HK-2 (cell line): ENCODE measurements at regions not wholly inside any gene's neighbourhood (a gene's known extent, or its start where the extent isn't known, plus 50 kb on each side); places are given as distances from the start of the nearest gene placed in this dataset.
"Not testable (repeated sequence)": the region's sequence is repeated elsewhere in the genome, so short reads cannot be mapped to it uniquely, and the experiment has no call there.

Experiments used
- DNase-seq: peaks from one replicate; pipeline ENCODE4 v3.0.0-alpha.2; 2018; ENCODE audit not compliant: unreplicated experiment

GRCh38 chr13:18240086-18240485, 941.5 kb downstream of the TUBA3C start:
- DNase-seq = not testable (repeated sequence)

GRCh38 chr13:18238586-18238985, 943.0 kb downstream of the TUBA3C start:
- DNase-seq = peak; percentile 0

GRCh38 chr13:18236528-18236815, 945.2 kb downstream of the TUBA3C start:
- no peak for DNase-seq

GRCh38 chr13:18235756-18236527, 945.7 kb downstream of the TUBA3C start:
- no peak for DNase-seq

- no peak for DNase-seq
These were observed 946.5 kb downstream of the TUBA3C start for GRCh38 chr13:18235172-18235571.

- DNase-seq = not testable (repeated sequence)
These were observed 947.2 kb downstream of the TUBA3C start for GRCh38 chr13:18234451-18234850.

GRCh38 chr13:18233783-18234299, 947.8 kb downstream of the TUBA3C start:
- no peak for DNase-seq

GRCh38 chr13:18232994-18233782, 948.4 kb downstream of the TUBA3C start:
- no peak for DNase-seq

- no peak for DNase-seq
These were observed 949.2 kb downstream of the TUBA3C start for GRCh38 chr13:18232298-18232993.

- not testable (repeated sequence) for DNase-seq
These were observed 957.2 kb downstream of the TUBA3C start for GRCh38 chr13:18224411-18224810.

GRCh38 chr13:18214689-18215088, 966.9 kb downstream of the TUBA3C start:
- not testable (repeated sequence) for DNase-seq

- DNase-seq = not testable (repeated sequence)
These were observed 968.1 kb downstream of the TUBA3C start for GRCh38 chr13:18213511-18213910.

GRCh38 chr13:18212873-18213272, 968.8 kb downstream of the TUBA3C start:
- DNase-seq = no peak

GRCh38 chr13:18211752-18212560, 969.7 kb downstream of the TUBA3C start:
- DNase-seq = not testable (repeated sequence)

GRCh38 chr13:18204614-18205178, 976.9 kb downstream of the TUBA3C start:
- DNase-seq = not testable (repeated sequence)

- not testable (repeated sequence) for DNase-seq
These were observed 986.3 kb downstream of the TUBA3C start for GRCh38 chr13:18195365-18195678.

- DNase-seq = not testable (repeated sequence)
These were observed 986.8 kb downstream of the TUBA3C start for GRCh38 chr13:18194631-18195364.

GRCh38 chr13:18194104-18194503, 987.5 kb downstream of the TUBA3C start:
- not testable (repeated sequence) for DNase-seq
